GM23338 (cell line): ENCODE measurements at regions not wholly inside any gene's neighbourhood (a gene's known extent, or its start where the extent isn't known, plus 50 kb on each side); places are given as distances from the start of the nearest gene placed in this dataset.

Experiments used
- ATAC-seq: fragments of 200-7000 bp; cut with Tn5 transposase; 3 replicates; pipeline ENCODE4 v1.9.1; 2020
- DNase-seq: peaks from one replicate; pipeline ENCODE4 v3.0.0-alpha.2; 2015; ENCODE audit warnings: low spot score
- H2AFZ ChIP-seq: fragments of 200-600 bp; sonication (generic); 2 replicates; pipeline ENCODE4 v1.8.0; 2016; ENCODE audit warnings: antibody characterized with exemption, mild to moderate bottlenecking, moderate library complexity
- H3F3A ChIP-seq: fragments of 200-600 bp; sonication (generic); replicated peaks from 2 replicates; pipeline ENCODE4 v1.8.0; 2017; ENCODE audit warnings: antibody characterized with exemption, mixed run types, low read depth
- H3K27ac ChIP-seq: fragments of 200-600 bp; sonication (generic); 2 replicates; pipeline ENCODE4 v1.6.1; 2016; ENCODE audit warnings: low read depth
- H3K27me3 ChIP-seq: fragments of 200-600 bp; sonication (generic); 2 replicates; pipeline ENCODE4 v1.8.0; 2016; ENCODE audit warnings: mild to moderate bottlenecking, mixed run types, moderate library complexity; ENCODE audit not compliant: insufficient read depth
- H3K36me3 ChIP-seq: fragments of 200-600 bp; sonication (generic); 2 replicates; pipeline ENCODE4 v1.8.0; 2016; ENCODE audit warnings: mild to moderate bottlenecking; ENCODE audit not compliant: insufficient read depth
- H3K4me1 ChIP-seq: fragments of 200-600 bp; sonication (generic); 2 replicates; pipeline ENCODE4 v1.8.0; 2016; ENCODE audit warnings: mild to moderate bottlenecking, moderate library complexity; ENCODE audit not compliant: insufficient read depth
- H3K4me2 ChIP-seq: fragments of 200-600 bp; sonication (generic); 2 replicates; pipeline ENCODE4 v1.7.1; 2017; ENCODE audit warnings: mixed run types
- H3K4me3 ChIP-seq: fragments of 200-600 bp; sonication (generic); 2 replicates; pipeline ENCODE4 v1.6.1; 2016; ENCODE audit warnings: mixed run types
- H3K79me2 ChIP-seq: fragments of 200-600 bp; sonication (generic); replicated peaks from 2 replicates; pipeline ENCODE4 v1.8.0; 2017; ENCODE audit warnings: mild to moderate bottlenecking; ENCODE audit not compliant: insufficient read depth
- H3K9me2 ChIP-seq: fragments of 200-600 bp; sonication (generic); 2 replicates; pipeline ENCODE4 v1.8.0; 2017; ENCODE audit not compliant: insufficient read depth
- H4K20me1 ChIP-seq: fragments of 200-600 bp; sonication (generic); replicated peaks from 2 replicates; pipeline ENCODE4 v1.8.0; 2017; ENCODE audit warnings: mild to moderate bottlenecking; ENCODE audit not compliant: insufficient read depth
- H3K27ac Mint-ChIP-seq: 2 replicates; pipeline ENCODE4 v1.8.0; 2020; ENCODE audit warnings: inconsistent platforms, mild to moderate bottlenecking, moderate library complexity, mixed read lengths
- H3K27me3 Mint-ChIP-seq: 3 replicates; pipeline ENCODE4 v1.8.0; 2022; ENCODE audit warnings: low read depth, mild to moderate bottlenecking, moderate library complexity, mixed read lengths, inconsistent platforms; ENCODE audit not compliant: insufficient read depth, poor library complexity
- H3K36me3 Mint-ChIP-seq: 3 replicates; pipeline ENCODE4 v1.8.0; 2021; ENCODE audit warnings: low read depth, mild to moderate bottlenecking, inconsistent platforms, moderate library complexity, mixed read lengths
- H3K4me1 Mint-ChIP-seq: 3 replicates; pipeline ENCODE4 v1.8.0; 2020; ENCODE audit warnings: mild to moderate bottlenecking, inconsistent platforms, mixed read lengths
- H3K4me3 Mint-ChIP-seq: 3 replicates; pipeline ENCODE4 v1.8.0; 2021; ENCODE audit warnings: moderate library complexity, mild to moderate bottlenecking, inconsistent platforms, mixed read lengths
- H3K9me3 Mint-ChIP-seq: 3 replicates; pipeline ENCODE4 v1.8.0; 2020; ENCODE audit warnings: moderate library complexity, mild to moderate bottlenecking, inconsistent platforms, mixed read lengths
- CTCF ChIP-seq, 2 experiments: fragments of 200-600 bp in 1 of 2; sonication (generic) in 1 of 2; conservative IDR thresholded peaks; 2 replicates each; pipeline versions ENCODE4 v1.5.1 to v1.6.1; 2016 to 2017; ENCODE audit warnings: antibody characterized with exemption in 2 of 2, low read depth in 2 of 2, mild to moderate bottlenecking in 2 of 2, moderate library complexity in 1 of 2
- EZH2 ChIP-seq: fragments of 200-600 bp; sonication (generic); IDR thresholded peaks from one replicate; pipeline ENCODE4 v1.8.0; 2017; ENCODE audit warnings: antibody characterized with exemption, mild to moderate bottlenecking, low read depth; ENCODE audit not compliant: unreplicated experiment
- JUNB ChIP-seq: IDR thresholded peaks from one replicate; pipeline ENCODE4 v1.6.1; 2016; ENCODE audit warnings: antibody characterized with exemption; ENCODE audit not compliant: unreplicated experiment
- POLR2AphosphoS5 ChIP-seq: IDR thresholded peaks from 2 replicates; pipeline ENCODE4 v1.6.1; 2016; ENCODE audit warnings: antibody characterized with exemption, low read depth
- STAT1 ChIP-seq: IDR thresholded peaks from one replicate; pipeline ENCODE4 v1.6.1; 2016; ENCODE audit warnings: antibody characterized with exemption; ENCODE audit not compliant: unreplicated experiment
- ZNF114 ChIP-seq: fragments of 250-450 bp; sonication (Bioruptor Pico); IDR thresholded peaks from 2 replicates; pipeline ENCODE4 v1.5.0; 2020; ENCODE audit warnings: mild to moderate bottlenecking, moderate library complexity
- ZNF331 ChIP-seq: fragments of 250-450 bp; sonication (Bioruptor Pico); IDR thresholded peaks from 2 replicates; pipeline ENCODE4 v1.5.0; 2020; ENCODE audit warnings: low read depth, mild to moderate bottlenecking, moderate library complexity
- TF ChIP-seq, protein P1 (sequence below): IDR thresholded peaks from 2 replicates; pipeline ENCODE4 v1.6.1; 2016; ENCODE audit warnings: antibody characterized with exemption
- TF ChIP-seq, protein P2 (sequence below): fragments of 250-450 bp; sonication (Bioruptor Pico); IDR thresholded peaks from 2 replicates; pipeline ENCODE4 v1.5.0; 2020; ENCODE audit warnings: mild to moderate bottlenecking, moderate library complexity

DNA sequence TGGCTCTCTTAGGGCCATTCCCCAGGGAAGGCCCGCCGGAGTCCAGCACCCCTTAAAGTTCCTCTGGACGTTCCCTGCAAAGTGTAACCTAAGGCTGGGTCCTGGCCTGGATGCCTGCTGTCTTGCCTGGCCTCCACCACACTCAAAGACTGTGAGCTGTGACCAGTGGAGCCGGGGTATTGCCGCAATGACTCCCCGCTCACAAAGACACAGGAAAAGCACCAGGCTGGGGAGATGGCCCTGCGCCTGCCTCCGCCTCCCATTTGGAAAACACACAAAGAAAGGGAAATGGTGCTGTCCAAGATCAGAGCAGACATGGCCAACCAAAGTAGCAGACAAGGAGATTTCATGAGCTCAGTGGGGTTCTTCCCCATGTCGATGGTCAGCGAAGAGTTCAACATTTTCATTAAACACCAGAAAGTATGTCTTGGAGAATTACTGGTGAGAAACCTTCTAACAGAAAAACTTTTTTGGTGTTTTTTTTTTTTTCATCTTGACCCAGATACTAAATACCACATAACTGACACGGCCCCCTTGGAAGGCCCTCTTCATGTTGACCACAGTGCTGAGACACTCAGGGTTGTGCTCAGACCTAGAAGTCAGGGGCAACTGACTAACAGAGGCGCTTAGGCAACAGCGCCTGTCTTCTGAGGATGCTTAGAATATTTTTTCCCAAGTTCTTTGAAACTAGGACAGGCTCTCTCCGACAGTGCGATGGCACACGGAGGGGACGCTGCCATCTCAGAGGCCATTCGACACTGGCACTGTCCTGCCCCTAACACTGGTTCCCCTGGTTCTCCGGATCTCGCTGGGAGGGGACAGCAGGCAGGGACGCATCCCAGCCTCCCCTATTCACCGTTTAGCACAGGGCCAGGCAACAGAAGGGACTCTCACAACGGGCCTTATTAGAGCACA, 226.4 kb upstream of the ID2 start:
- H3K27ac Mint-ChIP-seq: no peak overlapping the region
- no peaks in the 10 kb centered on the region for H3K79me2 ChIP-seq
- 0 out of 3 replicates have a peak, but pooled peaks cover 3% of the 10 kb centered on the region for H3K36me3 Mint-ChIP-seq
- H3K27me3 ChIP-seq: no peaks in the 10 kb centered on the region; the same call in 1 of the 2 replicates
- peaks cover 8% of the 10 kb centered on the region for H3K4me1 Mint-ChIP-seq
- H3K4me1 ChIP-seq: peaks cover 7% of the 10 kb centered on the region; the same call in 1 of the 2 replicates
- peak overlapping the region; percentile 80; the same call in 1 of the 2 replicates for H2AFZ ChIP-seq
- no peaks in the 10 kb centered on the region for H4K20me1 ChIP-seq
- peaks cover 2% of the 10 kb centered on the region for H3K27me3 Mint-ChIP-seq
- no peak overlapping the region for H3K4me2 ChIP-seq
- H3K4me3 ChIP-seq: no peak overlapping the region
- no peak overlapping the region for H3K27ac ChIP-seq
- ATAC-seq (no peak), DNase-seq (no peak)
- H3K36me3 ChIP-seq: no peaks in the 10 kb centered on the region
- TF ChIP-seq, protein P1, sequence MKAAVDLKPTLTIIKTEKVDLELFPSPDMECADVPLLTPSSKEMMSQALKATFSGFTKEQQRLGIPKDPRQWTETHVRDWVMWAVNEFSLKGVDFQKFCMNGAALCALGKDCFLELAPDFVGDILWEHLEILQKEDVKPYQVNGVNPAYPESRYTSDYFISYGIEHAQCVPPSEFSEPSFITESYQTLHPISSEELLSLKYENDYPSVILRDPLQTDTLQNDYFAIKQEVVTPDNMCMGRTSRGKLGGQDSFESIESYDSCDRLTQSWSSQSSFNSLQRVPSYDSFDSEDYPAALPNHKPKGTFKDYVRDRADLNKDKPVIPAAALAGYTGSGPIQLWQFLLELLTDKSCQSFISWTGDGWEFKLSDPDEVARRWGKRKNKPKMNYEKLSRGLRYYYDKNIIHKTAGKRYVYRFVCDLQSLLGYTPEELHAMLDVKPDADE: no peak
- TF ChIP-seq EZH2 (no peak), ZNF114 (no peak), JUNB (no peak), ZNF331 (CRISPR knock-in tag) (no peak)
- H3K9me2 ChIP-seq: 0 out of 2 replicates have a peak, but pooled peaks cover 5% of the 10 kb centered on the region
- peaks cover 9% of the 10 kb centered on the region for H3K9me3 Mint-ChIP-seq
- H3F3A ChIP-seq: no peaks in the 10 kb centered on the region
- no peak overlapping the region for H3K4me3 Mint-ChIP-seq

GRCh38 chr2:8456151-8457091, 225.4 kb upstream of the ID2 start:
- Mint-ChIP-seq H3K27me3 (peaks cover 2% of the 10 kb centered on the region), H3K36me3 (0 out of 3 replicates have a peak, but pooled peaks cover under 1% of the 10 kb centered on the region), H3K4me3 (no peak overlapping the region), H3K9me3 (peaks cover 3% of the 10 kb centered on the region), H3K4me1 (peaks cover 8% of the 10 kb centered on the region), H3K27ac (no peak overlapping the region)
- Histone ChIP-seq H3K36me3 (no peaks in the 10 kb centered on the region), H3K9me2 (0 out of 2 replicates have a peak, but pooled peaks cover 8% of the 10 kb centered on the region), H3K4me1 (peaks cover 7% of the 10 kb centered on the region; the same call in 1 of the 2 replicates), H3K27ac (no peak overlapping the region), H3K79me2 (no peaks in the 10 kb centered on the region), H2AFZ (peak overlapping the region; percentile 80), H3K4me3 (peak overlapping the region; percentile 44; the same call in 1 of the 2 replicates), H4K20me1 (no peaks in the 10 kb centered on the region), H3K4me2 (peak overlapping the region; percentile 78; the same call in 1 of the 2 replicates), H3F3A (no peaks in the 10 kb centered on the region), H3K27me3 (no peaks in the 10 kb centered on the region; the same call in 1 of the 2 replicates)
- DNase-seq (peak; percentile 20), ATAC-seq (peak; percentile 52)
- no peak for TF ChIP-seq ZNF331 (CRISPR knock-in tag)
- TF ChIP-seq ZNF114: no peak
- TF ChIP-seq CTCF (conservative IDR thresholded peaks at IDR 0.05; ENCODE audit: low read depth in 2 of 2): no peak
- no peak for TF ChIP-seq STAT1
- TF ChIP-seq, protein P2, sequence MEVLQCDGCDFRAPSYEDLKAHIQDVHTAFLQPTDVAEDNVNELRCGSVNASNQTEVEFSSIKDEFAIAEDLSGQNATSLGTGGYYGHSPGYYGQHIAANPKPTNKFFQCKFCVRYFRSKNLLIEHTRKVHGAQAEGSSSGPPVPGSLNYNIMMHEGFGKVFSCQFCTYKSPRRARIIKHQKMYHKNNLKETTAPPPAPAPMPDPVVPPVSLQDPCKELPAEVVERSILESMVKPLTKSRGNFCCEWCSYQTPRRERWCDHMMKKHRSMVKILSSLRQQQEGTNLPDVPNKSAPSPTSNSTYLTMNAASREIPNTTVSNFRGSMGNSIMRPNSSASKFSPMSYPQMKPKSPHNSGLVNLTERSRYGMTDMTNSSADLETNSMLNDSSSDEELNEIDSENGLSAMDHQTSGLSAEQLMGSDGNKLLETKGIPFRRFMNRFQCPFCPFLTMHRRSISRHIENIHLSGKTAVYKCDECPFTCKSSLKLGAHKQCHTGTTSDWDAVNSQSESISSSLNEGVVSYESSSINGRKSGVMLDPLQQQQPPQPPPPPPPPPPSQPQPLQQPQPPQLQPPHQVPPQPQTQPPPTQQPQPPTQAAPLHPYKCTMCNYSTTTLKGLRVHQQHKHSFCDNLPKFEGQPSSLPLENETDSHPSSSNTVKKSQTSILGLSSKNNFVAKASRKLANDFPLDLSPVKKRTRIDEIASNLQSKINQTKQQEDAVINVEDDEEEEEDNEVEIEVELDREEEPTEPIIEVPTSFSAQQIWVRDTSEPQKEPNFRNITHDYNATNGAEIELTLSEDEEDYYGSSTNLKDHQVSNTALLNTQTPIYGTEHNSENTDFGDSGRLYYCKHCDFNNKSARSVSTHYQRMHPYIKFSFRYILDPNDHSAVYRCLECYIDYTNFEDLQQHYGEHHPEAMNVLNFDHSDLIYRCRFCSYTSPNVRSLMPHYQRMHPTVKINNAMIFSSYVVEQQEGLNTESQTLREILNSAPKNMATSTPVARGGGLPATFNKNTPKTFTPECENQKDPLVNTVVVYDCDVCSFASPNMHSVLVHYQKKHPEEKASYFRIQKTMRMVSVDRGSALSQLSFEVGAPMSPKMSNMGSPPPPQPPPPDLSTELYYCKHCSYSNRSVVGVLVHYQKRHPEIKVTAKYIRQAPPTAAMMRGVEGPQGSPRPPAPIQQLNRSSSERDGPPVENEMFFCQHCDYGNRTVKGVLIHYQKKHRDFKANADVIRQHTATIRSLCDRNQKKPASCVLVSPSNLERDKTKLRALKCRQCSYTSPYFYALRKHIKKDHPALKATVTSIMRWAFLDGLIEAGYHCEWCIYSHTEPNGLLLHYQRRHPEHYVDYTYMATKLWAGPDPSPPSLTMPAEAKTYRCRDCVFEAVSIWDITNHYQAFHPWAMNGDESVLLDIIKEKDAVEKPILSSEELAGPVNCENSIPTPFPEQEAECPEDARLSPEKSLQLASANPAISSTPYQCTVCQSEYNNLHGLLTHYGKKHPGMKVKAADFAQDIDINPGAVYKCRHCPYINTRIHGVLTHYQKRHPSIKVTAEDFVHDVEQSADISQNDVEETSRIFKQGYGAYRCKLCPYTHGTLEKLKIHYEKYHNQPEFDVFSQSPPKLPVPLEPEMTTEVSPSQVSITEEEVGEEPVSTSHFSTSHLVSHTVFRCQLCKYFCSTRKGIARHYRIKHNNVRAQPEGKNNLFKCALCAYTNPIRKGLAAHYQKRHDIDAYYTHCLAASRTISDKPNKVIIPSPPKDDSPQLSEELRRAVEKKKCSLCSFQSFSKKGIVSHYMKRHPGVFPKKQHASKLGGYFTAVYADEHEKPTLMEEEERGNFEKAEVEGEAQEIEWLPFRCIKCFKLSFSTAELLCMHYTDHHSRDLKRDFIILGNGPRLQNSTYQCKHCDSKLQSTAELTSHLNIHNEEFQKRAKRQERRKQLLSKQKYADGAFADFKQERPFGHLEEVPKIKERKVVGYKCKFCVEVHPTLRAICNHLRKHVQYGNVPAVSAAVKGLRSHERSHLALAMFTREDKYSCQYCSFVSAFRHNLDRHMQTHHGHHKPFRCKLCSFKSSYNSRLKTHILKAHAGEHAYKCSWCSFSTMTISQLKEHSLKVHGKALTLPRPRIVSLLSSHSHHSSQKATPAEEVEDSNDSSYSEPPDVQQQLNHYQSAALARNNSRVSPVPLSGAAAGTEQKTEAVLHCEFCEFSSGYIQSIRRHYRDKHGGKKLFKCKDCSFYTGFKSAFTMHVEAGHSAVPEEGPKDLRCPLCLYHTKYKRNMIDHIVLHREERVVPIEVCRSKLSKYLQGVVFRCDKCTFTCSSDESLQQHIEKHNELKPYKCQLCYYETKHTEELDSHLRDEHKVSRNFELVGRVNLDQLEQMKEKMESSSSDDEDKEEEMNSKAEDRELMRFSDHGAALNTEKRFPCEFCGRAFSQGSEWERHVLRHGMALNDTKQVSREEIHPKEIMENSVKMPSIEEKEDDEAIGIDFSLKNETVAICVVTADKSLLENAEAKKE (CRISPR knock-in tag): no peak
- TF ChIP-seq POLR2AphosphoS5: no peak
